K562 (cell line): ENCODE measurements at regions not wholly inside any gene's neighbourhood (a gene's known extent, or its start where the extent isn't known, plus 50 kb on each side); places are given as distances from the start of the nearest gene placed in this dataset.

Source experiments
- ATAC-seq: fragments of 200-7000 bp; cut with Tn5 transposase; 3 replicates; pipeline ENCODE4 v1.9.1; 2020; ENCODE audit warnings: moderate library complexity
- BruUV-seq: library from RNA; stranded (reverse); fragments of 400-500 nt; replicated peaks from 2 replicates; lab custom pipeline; 2021; lab: Mats Ljungman, UMichigan
- CTCF ChIA-PET: fragments of 300-600 bp; formaldehyde crosslinking; extraction: SDS; loops from one replicate; lab custom pipeline; 2021; ENCODE audit warnings: low intra/inter-chr PET ratio; lab: Yijun Ruan, JAX
- POLR2A ChIA-PET: fragments of 300-600, 350-650 bp; sonication (Branson Sonifier 250); formaldehyde crosslinking; extraction: SDS; loops from one replicate; lab custom pipeline; 2021; ENCODE audit warnings: antibody characterized with exemption, inconsistent platforms; lab: Yijun Ruan, JAX
- DNase-seq, 4 experiments: peaks; one replicate each; pipeline versions ENCODE4 v3.0.0 to v3.0.0-alpha.2; 2011 to 2018; ENCODE audit warnings: low spot score in 3 of 4, mixed read lengths in 3 of 4; ENCODE audit errors: extremely low read depth in 1 of 4
- FAIRE-seq: peaks from 2 replicates; lab custom pipeline; 2011; peaks lifted over from hg19 to GRCh38; lab: Jason Lieb, UNC
- H2AFZ ChIP-seq: 2 replicates; pipeline ENCODE4 v1.6.0; 2011; ENCODE audit warnings: low read depth, low read length, control low read depth, inconsistent platforms
- H3K27ac ChIP-seq: fragments of 200-600 bp; 3 replicates; pipeline ENCODE4 v1.8.0; 2011; ENCODE audit warnings: low read depth, mild to moderate bottlenecking, control low read depth, inconsistent platforms, low read length, moderate library complexity, mixed read lengths; ENCODE audit errors: extremely low read depth
- H3K27me3 ChIP-seq, 2 experiments: fragments of 300-600 bp in 1 of 2; 2 replicates in 1 of 2; 3 replicates in 1 of 2; pipeline versions ENCODE4 v1.6.0 to v1.8.0; 2011; ENCODE audit warnings: inconsistent platforms in 2 of 2, low read length in 2 of 2, mild to moderate bottlenecking in 1 of 2, mixed read lengths in 1 of 2, moderate library complexity in 1 of 2; ENCODE audit not compliant: control insufficient read depth in 2 of 2, insufficient read depth in 2 of 2
- H3K36me3 ChIP-seq: fragments of 300-600 bp; 3 replicates; pipeline ENCODE4 v1.8.0; 2011; ENCODE audit warnings: mild to moderate bottlenecking, low read length, inconsistent platforms; ENCODE audit not compliant: control insufficient read depth, insufficient read depth
- H3K4me1 ChIP-seq, 2 experiments: fragments of 200-600 bp in 1 of 2; replicated peaks in 1 of 2; 2 replicates in 1 of 2; 3 replicates in 1 of 2; pipeline versions ENCODE4 v1.5.1 to v1.8.0; 2011; ENCODE audit warnings: inconsistent platforms in 2 of 2, low read length in 2 of 2, mild to moderate bottlenecking in 1 of 2, mixed read lengths in 1 of 2, moderate library complexity in 1 of 2; ENCODE audit not compliant: control insufficient read depth in 2 of 2, insufficient read depth in 2 of 2
- H3K4me2 ChIP-seq: 2 replicates; pipeline ENCODE4 v1.6.1; 2011; ENCODE audit warnings: low read length, control low read depth, inconsistent platforms, mixed read lengths; ENCODE audit not compliant: insufficient read depth
- H3K4me3 ChIP-seq: fragments of 200-600 bp; sonication (generic), shearing (Covaris generic); 2 replicates; pipeline ENCODE4 v1.5.1; 2016; ENCODE audit warnings: control low read depth, inconsistent platforms
- H3K79me2 ChIP-seq: fragments of 200-600 bp; 3 replicates; pipeline ENCODE4 v1.8.0; 2011; ENCODE audit warnings: low read length, inconsistent platforms; ENCODE audit not compliant: control insufficient read depth, insufficient read depth
- H3K9ac ChIP-seq, 2 experiments: 2 replicates each; pipeline versions ENCODE4 v1.6.0 to v1.6.1; 2011; ENCODE audit warnings: low read depth in 2 of 2, low read length in 2 of 2, control low read depth in 1 of 2, inconsistent platforms in 1 of 2, mild to moderate bottlenecking in 1 of 2, mixed read lengths in 1 of 2; ENCODE audit not compliant: insufficient read depth in 1 of 2
- H3K9me1 ChIP-seq: one replicate; pipeline ENCODE4 v1.6.0; 2011; ENCODE audit warnings: inconsistent platforms, mild to moderate bottlenecking, low read length, moderate library complexity; ENCODE audit not compliant: control insufficient read depth, insufficient read depth
- H3K9me3 ChIP-seq: replicated peaks from 2 replicates; pipeline ENCODE4 v1.5.1; 2011; ENCODE audit warnings: low read depth, low read length, inconsistent platforms; ENCODE audit not compliant: control insufficient read depth, insufficient read depth
- H4K20me1 ChIP-seq: replicated peaks from 2 replicates; pipeline ENCODE4 v1.6.1; 2011; ENCODE audit warnings: low read length, inconsistent platforms, mixed read lengths; ENCODE audit not compliant: control insufficient read depth, insufficient read depth
- CBX5 ChIP-seq: IDR thresholded peaks from 2 replicates; pipeline ENCODE4 v1.6.1; 2014; ENCODE audit warnings: low read depth, borderline replicate concordance
- CSDE1 ChIP-seq, 2 experiments: fragments of 450-650 bp; IDR thresholded peaks; 2 replicates each; pipeline ENCODE4 v1.6.1; 2016; ENCODE audit warnings: mild to moderate bottlenecking in 1 of 2
- HLTF ChIP-seq: fragments of 450-650 bp; IDR thresholded peaks from 2 replicates; pipeline ENCODE4 v1.6.1; 2016
- HNRNPL ChIP-seq: fragments of 200-400 bp; formaldehyde crosslinking; IDR thresholded peaks from 2 replicates; pipeline ENCODE4 v1.6.1; 2017; ENCODE audit warnings: low read depth, mild to moderate bottlenecking, low read length
- ILK ChIP-seq: fragments of 450-650 bp; IDR thresholded peaks from 2 replicates; pipeline ENCODE4 v1.6.1; 2016; ENCODE audit warnings: missing genetic modification characterization, low read depth, mild to moderate bottlenecking, missing compliant biosample characterization, moderate library complexity, borderline replicate concordance
- PHTF2 ChIP-seq: fragments of 250-450 bp; sonication (Bioruptor Pico); IDR thresholded peaks from 2 replicates; pipeline ENCODE4 v1.5.0; 2021; ENCODE audit warnings: mild to moderate bottlenecking
- POLR2H ChIP-seq: IDR thresholded peaks from 2 replicates; pipeline ENCODE4 v1.6.1; 2016; ENCODE audit warnings: missing genetic modification characterization, low read depth, mild to moderate bottlenecking, control low read depth, missing compliant biosample characterization, moderate library complexity
- RBM15 ChIP-seq: fragments of 200-400 bp; formaldehyde crosslinking; IDR thresholded peaks from 2 replicates; pipeline ENCODE4 v1.6.1; 2018; ENCODE audit warnings: mild to moderate bottlenecking, low read length, moderate library complexity; ENCODE audit not compliant: insufficient read depth
- SMAD2 ChIP-seq: fragments of 150-350 bp; IDR thresholded peaks from 2 replicates; pipeline ENCODE4 v1.6.1; 2014; ENCODE audit warnings: low read depth, mild to moderate bottlenecking, low read length
- TCFL5 ChIP-seq: fragments of 250-450 bp; sonication (Bioruptor Pico); conservative IDR thresholded peaks from 2 replicates; pipeline ENCODE4 v1.6.1; 2021; ENCODE audit warnings: mild to moderate bottlenecking, moderate library complexity, matching md5 sums
- ZZZ3 ChIP-seq: fragments of 450-650 bp; IDR thresholded peaks from 2 replicates; pipeline ENCODE4 v1.6.1; 2016; ENCODE audit warnings: antibody characterized with exemption, mild to moderate bottlenecking, moderate library complexity
- WGBS: fragments of 100-300 bp; shearing (Covaris generic); methylation state at CpG from one replicate; pipeline ENCODE4 v1.1.6; 2016; ENCODE audit warnings: low coverage, mixed read lengths; ENCODE audit not compliant: insufficient coverage; ENCODE audit errors: missing lambda C conversion rate; 5-methylcytosine and 5-hydroxymethylcytosine counted together
- in situ Hi-C: fragments of 300-500 bp; cut with MboI; formaldehyde crosslinking; loops from 4 replicates; pipeline ENCODE4 v1.15.0; 2018; ENCODE audit warnings: inconsistent platforms, mixed read lengths
- intact Hi-C: fragments of 100-400 bp; cut with micrococcal nuclease; formaldehyde crosslinking; loops from 2 replicates; pipeline ENCODE4 v1.14.2; 2022

DNA sequence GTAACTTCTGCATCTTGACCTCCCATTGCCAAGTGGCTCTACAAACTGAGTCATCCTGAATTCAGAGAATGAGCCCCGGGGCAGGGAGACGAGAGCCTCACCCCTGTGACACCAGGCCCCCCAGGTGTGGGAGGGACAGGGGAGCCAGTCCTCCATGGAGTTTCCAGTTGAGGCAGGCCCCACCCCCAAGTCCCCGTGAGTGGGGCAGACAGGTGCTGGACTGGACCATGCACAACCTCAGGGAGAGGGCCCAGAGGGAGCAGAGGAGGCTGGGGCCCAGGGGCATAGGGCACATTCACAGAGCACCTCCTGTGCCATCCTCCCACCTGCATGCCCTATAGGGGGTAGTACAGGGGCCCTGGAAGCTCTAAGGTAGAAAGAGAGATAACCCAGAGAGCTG, 180.8 kb downstream of the BRD1 start:
- Histone ChIP-seq H3K9me3 (no peaks in the 10 kb centered on the region), H3K27me3 (no peaks in the 10 kb centered on the region), H3K36me3 (peaks cover 33% of the 10 kb centered on the region; the same call in 2 of the 3 replicates), H3K79me2 (peaks cover 91% of the 10 kb centered on the region), H2AFZ (no peak overlapping the region), H3K9ac (no peak overlapping the region), H3K4me2 (no peak overlapping the region), H3K9me1 (no peaks in the 10 kb centered on the region), H3K4me1 (peaks cover 0 to 32% of the 10 kb centered on the region in 2 experiments; a peak in 2 of 5 replicates), H4K20me1 (peaks cover 52% of the 10 kb centered on the region), H3K4me3 (no peak overlapping the region), H3K27ac (no peak overlapping the region)
- FAIRE-seq (no peak), ATAC-seq (no peak), DNase-seq (no peak)
- no TSS peak for BruUV-seq
- POLR2A ChIA-PET = interaction anchor here (1.5 kb wide), 1 partner anchor 23 kb away, joined by 6 read pairs; no protein-coding TSS in a partner anchor
- WGBS = 10% methylated on average over 2 of the region's 3 CpGs
- in situ Hi-C loops (no loop called here), intact Hi-C loops (no loop called here)
- TF ChIP-seq TCFL5 (CRISPR knock-in tag) (no peak), ILK (tag) (no peak), CBX5 (no peak), SMAD2 (no peak), CSDE1 (IDR thresholded peaks at IDR 0.05) (no peak), HNRNPL (no peak), PHTF2 (CRISPR knock-in tag) (no peak), POLR2H (tag) (no peak), RBM15 (no peak), ZZZ3 (no peak), HLTF (no peak)
- CTCF ChIA-PET = no interaction called here
